Fibroblast of lung (primary cell): ENCODE measurements at regions not wholly inside any gene's neighbourhood (a gene's known extent, or its start where the extent isn't known, plus 50 kb on each side); places are given as distances from the start of the nearest gene placed in this dataset.

Experiments used
- EZH2 ChIP-seq: IDR thresholded peaks from 2 replicates; pipeline ENCODE4 v1.5.1; 2012; ENCODE audit warnings: low read length, control low read depth, mild to moderate bottlenecking; ENCODE audit errors: missing control alignments
- TF ChIP-seq, protein P1 (sequence below), 2 donors: IDR thresholded peaks in 1 of 2; conservative IDR thresholded peaks in 1 of 2; 1 replicate in 1 of 2; 2 replicates in 1 of 2; pipeline ENCODE4 v1.5.1; 2011 to 2012; ENCODE audit warnings: low read length in 2 of 2, control low read depth in 1 of 2, inconsistent platforms in 1 of 2, low read depth in 1 of 2, mild to moderate bottlenecking in 1 of 2

DNA sequence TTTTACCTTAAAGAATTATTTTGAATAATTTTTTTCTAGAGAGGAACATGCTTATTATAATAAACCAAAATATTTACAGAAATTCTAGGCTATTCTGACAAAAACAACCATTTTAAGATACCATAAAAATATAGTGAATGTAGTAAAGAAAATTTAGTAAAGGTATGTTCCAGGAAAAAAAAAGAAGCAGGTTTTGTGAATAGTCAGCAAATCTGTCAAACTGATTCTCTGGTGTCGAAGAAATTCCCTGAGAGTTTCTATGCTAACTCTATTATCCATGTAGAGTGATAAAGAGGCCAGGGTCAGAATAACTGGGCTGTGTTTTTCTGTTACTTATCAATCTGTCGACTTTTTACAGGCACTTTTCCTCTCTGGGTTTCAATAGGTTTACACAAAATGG, 459.2 kb downstream of the KIF4B start:
- TF ChIP-seq, protein P1, sequence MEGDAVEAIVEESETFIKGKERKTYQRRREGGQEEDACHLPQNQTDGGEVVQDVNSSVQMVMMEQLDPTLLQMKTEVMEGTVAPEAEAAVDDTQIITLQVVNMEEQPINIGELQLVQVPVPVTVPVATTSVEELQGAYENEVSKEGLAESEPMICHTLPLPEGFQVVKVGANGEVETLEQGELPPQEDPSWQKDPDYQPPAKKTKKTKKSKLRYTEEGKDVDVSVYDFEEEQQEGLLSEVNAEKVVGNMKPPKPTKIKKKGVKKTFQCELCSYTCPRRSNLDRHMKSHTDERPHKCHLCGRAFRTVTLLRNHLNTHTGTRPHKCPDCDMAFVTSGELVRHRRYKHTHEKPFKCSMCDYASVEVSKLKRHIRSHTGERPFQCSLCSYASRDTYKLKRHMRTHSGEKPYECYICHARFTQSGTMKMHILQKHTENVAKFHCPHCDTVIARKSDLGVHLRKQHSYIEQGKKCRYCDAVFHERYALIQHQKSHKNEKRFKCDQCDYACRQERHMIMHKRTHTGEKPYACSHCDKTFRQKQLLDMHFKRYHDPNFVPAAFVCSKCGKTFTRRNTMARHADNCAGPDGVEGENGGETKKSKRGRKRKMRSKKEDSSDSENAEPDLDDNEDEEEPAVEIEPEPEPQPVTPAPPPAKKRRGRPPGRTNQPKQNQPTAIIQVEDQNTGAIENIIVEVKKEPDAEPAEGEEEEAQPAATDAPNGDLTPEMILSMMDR (conservative IDR thresholded peaks at IDR 0.05 in 1 of 2, IDR thresholded peaks at IDR 0.05 in 1 of 2; ENCODE audit: low read depth in 1 of 2, low read length in 2 of 2) = no peak
- no peak for TF ChIP-seq EZH2
